ENCODE measurements at regions not wholly inside any gene's neighbourhood (a gene's known extent, or its start where the extent isn't known, plus 50 kb on each side); places are given as distances from the start of the nearest gene placed in this dataset.

GRCh38 chr10:10956681-10957542 lies 60.8 kb upstream of the CELF2 start:
- Histone ChIP-seq H3K4me3 (no peak overlapping the region), H3K27me3 (no peaks in the 10 kb centered on the region), H4K20me1 (ENCODE audit: insufficient read depth, poor library complexity, severe bottlenecking) (no peaks in the 10 kb centered on the region), H3K79me2 (no peaks in the 10 kb centered on the region), H3K9me2 (replicated peaks; ENCODE audit: insufficient read depth) (no peaks in the 10 kb centered on the region), H3K9me3 (ENCODE audit: low read depth) (no peaks in the 10 kb centered on the region), H3K4me2 (no peak overlapping the region), H2AFZ (no peak overlapping the region), H3K4me1 (ENCODE audit: insufficient read depth) (no peaks in the 10 kb centered on the region), H3K36me3 (replicated peaks; ENCODE audit: insufficient read depth, low read depth) (no peaks in the 10 kb centered on the region), H3K27ac (no peak overlapping the region)
- TF ChIP-seq, protein P1, sequence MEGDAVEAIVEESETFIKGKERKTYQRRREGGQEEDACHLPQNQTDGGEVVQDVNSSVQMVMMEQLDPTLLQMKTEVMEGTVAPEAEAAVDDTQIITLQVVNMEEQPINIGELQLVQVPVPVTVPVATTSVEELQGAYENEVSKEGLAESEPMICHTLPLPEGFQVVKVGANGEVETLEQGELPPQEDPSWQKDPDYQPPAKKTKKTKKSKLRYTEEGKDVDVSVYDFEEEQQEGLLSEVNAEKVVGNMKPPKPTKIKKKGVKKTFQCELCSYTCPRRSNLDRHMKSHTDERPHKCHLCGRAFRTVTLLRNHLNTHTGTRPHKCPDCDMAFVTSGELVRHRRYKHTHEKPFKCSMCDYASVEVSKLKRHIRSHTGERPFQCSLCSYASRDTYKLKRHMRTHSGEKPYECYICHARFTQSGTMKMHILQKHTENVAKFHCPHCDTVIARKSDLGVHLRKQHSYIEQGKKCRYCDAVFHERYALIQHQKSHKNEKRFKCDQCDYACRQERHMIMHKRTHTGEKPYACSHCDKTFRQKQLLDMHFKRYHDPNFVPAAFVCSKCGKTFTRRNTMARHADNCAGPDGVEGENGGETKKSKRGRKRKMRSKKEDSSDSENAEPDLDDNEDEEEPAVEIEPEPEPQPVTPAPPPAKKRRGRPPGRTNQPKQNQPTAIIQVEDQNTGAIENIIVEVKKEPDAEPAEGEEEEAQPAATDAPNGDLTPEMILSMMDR (IDR thresholded peaks at IDR 0.05; ENCODE audit: poor library complexity): no peak
- TF ChIP-seq EZH2phosphoT487 (IDR thresholded peaks at IDR 0.05; ENCODE audit: low read depth, severe bottlenecking, unreplicated experiment): no peak
- TF ChIP-seq EZH2 (IDR thresholded peaks at IDR 0.05; ENCODE audit: borderline replicate concordance): no peak
- 92% methylated on average over 11 of the region's 11 CpGs for WGBS (ENCODE audit: low lambda C conversion rate, missing lambda C conversion rate)
- no peak for DNase-seq (ENCODE audit: low spot score)

DNA sequence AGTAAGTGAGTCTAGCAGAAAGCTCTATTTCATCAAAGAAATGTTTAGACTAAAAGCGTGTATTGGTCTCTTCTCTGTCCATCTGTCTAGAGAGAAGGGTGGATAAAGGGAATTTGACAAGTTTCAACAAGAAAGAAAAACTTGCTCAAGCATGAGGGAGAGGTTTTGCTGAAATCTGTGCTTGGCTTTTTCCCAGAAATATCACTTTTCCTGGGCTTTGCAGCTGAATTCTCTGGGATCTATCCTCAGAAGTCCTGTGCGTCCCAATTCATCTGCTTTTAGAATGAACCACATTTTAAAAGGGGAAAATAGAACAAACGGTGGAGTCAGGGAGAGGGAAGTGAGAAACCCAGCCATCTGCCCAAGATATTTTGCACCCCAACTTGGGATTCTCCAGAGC lies 59.6 kb upstream of the CELF2 start:
- DNase-seq (ENCODE audit: low spot score): no peak
- TF ChIP-seq EZH2phosphoT487 (IDR thresholded peaks at IDR 0.05; ENCODE audit: low read depth, severe bottlenecking, unreplicated experiment) (no peak), EZH2 (IDR thresholded peaks at IDR 0.05; ENCODE audit: borderline replicate concordance) (no peak)
- TF ChIP-seq, protein P1 (IDR thresholded peaks at IDR 0.05; ENCODE audit: poor library complexity): no peak
- H4K20me1 ChIP-seq (ENCODE audit: insufficient read depth, poor library complexity, severe bottlenecking): no peaks in the 10 kb centered on the region
- no peaks in the 10 kb centered on the region for H3K27me3 ChIP-seq
- no peaks in the 10 kb centered on the region for H3K4me1 ChIP-seq (ENCODE audit: insufficient read depth)
- H3K4me2 ChIP-seq: no peak overlapping the region
- H2AFZ ChIP-seq: no peak overlapping the region
- no peaks in the 10 kb centered on the region for H3K79me2 ChIP-seq
- no peak overlapping the region for H3K4me3 ChIP-seq
- WGBS (ENCODE audit: low lambda C conversion rate, missing lambda C conversion rate): 84% methylated on average over 3 of the region's 3 CpGs
- no peaks in the 10 kb centered on the region for H3K9me3 ChIP-seq (ENCODE audit: low read depth)
- H3K9me2 ChIP-seq (replicated peaks; ENCODE audit: insufficient read depth): no peaks in the 10 kb centered on the region
- H3K27ac ChIP-seq: no peak overlapping the region
- no peaks in the 10 kb centered on the region for H3K36me3 ChIP-seq (replicated peaks; ENCODE audit: insufficient read depth, low read depth)

- Histone ChIP-seq H4K20me1 (ENCODE audit: insufficient read depth, poor library complexity, severe bottlenecking) (no peaks in the 10 kb centered on the region), H3K27me3 (no peaks in the 10 kb centered on the region), H3K9me2 (replicated peaks; ENCODE audit: insufficient read depth) (no peaks in the 10 kb centered on the region), H3K4me3 (no peak overlapping the region), H3K27ac (no peak overlapping the region), H2AFZ (no peak overlapping the region), H3K36me3 (replicated peaks; ENCODE audit: insufficient read depth, low read depth) (no peaks in the 10 kb centered on the region), H3K4me2 (no peak overlapping the region), H3K79me2 (no peaks in the 10 kb centered on the region), H3K9me3 (ENCODE audit: low read depth) (no peaks in the 10 kb centered on the region), H3K4me1 (ENCODE audit: insufficient read depth) (no peaks in the 10 kb centered on the region)
- TF ChIP-seq, protein P1 (IDR thresholded peaks at IDR 0.05; ENCODE audit: poor library complexity): no peak
- TF ChIP-seq EZH2phosphoT487 (IDR thresholded peaks at IDR 0.05; ENCODE audit: low read depth, severe bottlenecking, unreplicated experiment) (no peak), EZH2 (IDR thresholded peaks at IDR 0.05; ENCODE audit: borderline replicate concordance) (no peak)
- WGBS (ENCODE audit: low lambda C conversion rate, missing lambda C conversion rate): 93% methylated on average over 3 of the region's 3 CpGs
- no peak for DNase-seq (ENCODE audit: low spot score)
Measured at GRCh38 chr10:10959666-10960065, 58.0 kb upstream of the CELF2 start.
